Endothelial cell (in vitro differentiated cells): ENCODE measurements at regions not wholly inside any gene's neighbourhood (a gene's known extent, or its start where the extent isn't known, plus 50 kb on each side); places are given as distances from the start of the nearest gene placed in this dataset.
"Not testable (repeated sequence)": the region's sequence is repeated elsewhere in the genome, so short reads cannot be mapped to it uniquely, and the experiment has no call there.

Experiments
- DNase-seq: peaks from one replicate; pipeline ENCODE4 v3.0.0; 2021; ENCODE audit warnings: low spot score
- H3K27ac Mint-ChIP-seq: one replicate; pipeline ENCODE4 v1.8.0; 2021; ENCODE audit warnings: mixed read lengths, inconsistent platforms; ENCODE audit not compliant: unreplicated experiment
- H3K27me3 Mint-ChIP-seq: one replicate; pipeline ENCODE4 v1.8.0; 2021; ENCODE audit warnings: mild to moderate bottlenecking, moderate library complexity, mixed read lengths, inconsistent platforms; ENCODE audit not compliant: unreplicated experiment
- H3K36me3 Mint-ChIP-seq: one replicate; pipeline ENCODE4 v1.8.0; 2021; ENCODE audit warnings: mild to moderate bottlenecking, low read depth, mixed read lengths, inconsistent platforms; ENCODE audit not compliant: unreplicated experiment
- H3K4me1 Mint-ChIP-seq: one replicate; pipeline ENCODE4 v1.8.0; 2021; ENCODE audit warnings: mild to moderate bottlenecking, mixed read lengths, inconsistent platforms; ENCODE audit not compliant: unreplicated experiment
- H3K4me3 Mint-ChIP-seq: one replicate; pipeline ENCODE4 v1.8.0; 2021; ENCODE audit warnings: mild to moderate bottlenecking, mixed read lengths, inconsistent platforms; ENCODE audit not compliant: unreplicated experiment
- H3K9me3 Mint-ChIP-seq: one replicate; pipeline ENCODE4 v1.8.0; 2021; ENCODE audit warnings: mixed read lengths, inconsistent platforms; ENCODE audit not compliant: unreplicated experiment
- TF ChIP-seq, protein P1 (sequence below): fragments of 200-600 bp; sonication (generic); IDR thresholded peaks from one replicate; pipeline ENCODE4 v1.5.0; 2021; ENCODE audit warnings: antibody characterized with exemption; ENCODE audit not compliant: unreplicated experiment

DNA sequence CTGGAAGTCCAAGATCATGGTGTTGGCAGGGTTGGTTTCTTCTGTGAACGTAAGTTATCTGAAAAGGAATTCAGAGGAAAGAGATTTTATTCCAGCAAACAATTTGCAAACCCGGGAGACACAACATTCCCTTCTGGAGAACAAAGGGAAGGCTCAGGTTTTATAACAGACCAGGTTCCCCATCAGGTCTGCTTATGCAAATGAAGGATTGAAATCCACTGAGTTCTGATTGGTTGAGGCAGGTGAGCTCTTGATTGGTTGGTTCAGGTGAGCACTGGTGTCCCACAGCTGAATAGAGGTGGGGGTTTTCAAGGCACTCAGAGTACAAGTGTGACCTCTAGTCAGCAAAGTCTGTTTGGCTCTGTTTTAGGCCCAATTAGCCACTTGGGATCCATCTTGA, 1306.8 kb downstream of the TBC1D22A start:
- H3K27me3 Mint-ChIP-seq = peaks cover 5% of the 10 kb centered on the region
- no peak for DNase-seq
- H3K4me3 Mint-ChIP-seq = no peak overlapping the region
- H3K27ac Mint-ChIP-seq = no peak overlapping the region
- peaks cover 7% of the 10 kb centered on the region for H3K4me1 Mint-ChIP-seq
- no peaks in the 10 kb centered on the region for H3K36me3 Mint-ChIP-seq
- TF ChIP-seq, protein P1, sequence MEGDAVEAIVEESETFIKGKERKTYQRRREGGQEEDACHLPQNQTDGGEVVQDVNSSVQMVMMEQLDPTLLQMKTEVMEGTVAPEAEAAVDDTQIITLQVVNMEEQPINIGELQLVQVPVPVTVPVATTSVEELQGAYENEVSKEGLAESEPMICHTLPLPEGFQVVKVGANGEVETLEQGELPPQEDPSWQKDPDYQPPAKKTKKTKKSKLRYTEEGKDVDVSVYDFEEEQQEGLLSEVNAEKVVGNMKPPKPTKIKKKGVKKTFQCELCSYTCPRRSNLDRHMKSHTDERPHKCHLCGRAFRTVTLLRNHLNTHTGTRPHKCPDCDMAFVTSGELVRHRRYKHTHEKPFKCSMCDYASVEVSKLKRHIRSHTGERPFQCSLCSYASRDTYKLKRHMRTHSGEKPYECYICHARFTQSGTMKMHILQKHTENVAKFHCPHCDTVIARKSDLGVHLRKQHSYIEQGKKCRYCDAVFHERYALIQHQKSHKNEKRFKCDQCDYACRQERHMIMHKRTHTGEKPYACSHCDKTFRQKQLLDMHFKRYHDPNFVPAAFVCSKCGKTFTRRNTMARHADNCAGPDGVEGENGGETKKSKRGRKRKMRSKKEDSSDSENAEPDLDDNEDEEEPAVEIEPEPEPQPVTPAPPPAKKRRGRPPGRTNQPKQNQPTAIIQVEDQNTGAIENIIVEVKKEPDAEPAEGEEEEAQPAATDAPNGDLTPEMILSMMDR = no peak
- H3K9me3 Mint-ChIP-seq = no peaks in the 10 kb centered on the region

GRCh38 chr22:48068323-48068885, 1306.0 kb downstream of the TBC1D22A start:
- H3K9me3 Mint-ChIP-seq = no peaks in the 10 kb centered on the region
- no peak overlapping the region for H3K27ac Mint-ChIP-seq
- H3K27me3 Mint-ChIP-seq = peaks cover 5% of the 10 kb centered on the region
- TF ChIP-seq, protein P1 = no peak
- no peaks in the 10 kb centered on the region for H3K36me3 Mint-ChIP-seq
- H3K4me1 Mint-ChIP-seq = peaks cover 5% of the 10 kb centered on the region
- DNase-seq = no peak
- H3K4me3 Mint-ChIP-seq = no peak overlapping the region

DNA sequence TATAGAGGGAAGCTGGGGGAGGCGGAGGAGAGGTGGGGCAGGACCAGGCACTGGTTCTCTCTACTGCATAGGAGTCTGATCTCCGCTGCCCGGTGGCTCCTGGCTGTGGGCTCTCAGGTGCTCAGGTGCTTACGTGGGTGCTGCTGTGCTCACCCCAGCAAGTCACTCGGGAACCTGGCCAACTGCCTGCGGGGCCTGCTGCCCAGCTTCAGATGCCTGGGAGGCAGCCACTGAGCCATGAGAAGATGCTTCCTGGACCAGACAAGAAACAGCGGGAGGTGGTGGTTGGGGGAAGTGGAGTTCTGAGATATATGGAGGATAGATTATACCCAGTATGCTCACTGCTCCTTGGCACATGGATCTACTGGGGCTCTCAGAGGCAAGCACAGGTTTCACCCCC, 1303.4 kb downstream of the TBC1D22A start:
- Mint-ChIP-seq H3K9me3 (no peaks in the 10 kb centered on the region), H3K4me1 (peaks cover 8% of the 10 kb centered on the region), H3K36me3 (no peaks in the 10 kb centered on the region), H3K27me3 (peaks cover 5% of the 10 kb centered on the region), H3K27ac (no peak overlapping the region), H3K4me3 (no peak overlapping the region)
- no peak for DNase-seq
- TF ChIP-seq, protein P1 = no peak

GRCh38 chr22:48061726-48062125, 1299.3 kb downstream of the TBC1D22A start:
- no peak overlapping the region for H3K4me3 Mint-ChIP-seq

DNA sequence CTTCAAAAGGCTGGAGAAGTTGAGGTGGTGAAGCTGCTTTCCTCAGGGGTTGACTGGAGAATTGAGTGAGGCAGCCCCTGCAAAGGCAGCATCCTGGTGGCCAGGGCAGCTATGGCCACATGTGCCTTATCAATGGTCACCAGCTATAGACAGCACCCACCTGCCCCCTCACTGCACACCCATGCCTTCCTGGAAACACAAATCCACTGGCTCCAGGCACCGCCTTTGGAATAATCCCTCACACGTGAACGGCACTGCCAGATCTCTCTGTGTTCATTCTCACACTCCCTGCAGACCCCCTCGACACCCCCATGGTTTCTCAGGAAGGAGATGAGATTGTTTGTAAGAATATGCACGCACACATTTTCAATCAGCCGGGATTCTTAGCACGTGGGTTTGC, 1297.8 kb downstream of the TBC1D22A start:
- no peaks in the 10 kb centered on the region for H3K9me3 Mint-ChIP-seq
- H3K36me3 Mint-ChIP-seq = no peaks in the 10 kb centered on the region
- H3K4me3 Mint-ChIP-seq = no peak overlapping the region
- H3K27ac Mint-ChIP-seq = no peak overlapping the region
- TF ChIP-seq, protein P1 = no peak
- peaks cover 8% of the 10 kb centered on the region for H3K4me1 Mint-ChIP-seq
- H3K27me3 Mint-ChIP-seq = peaks cover 9% of the 10 kb centered on the region
- no peak for DNase-seq

More at GRCh38 chr22:48061726-48062125, 1299.3 kb downstream of the TBC1D22A start:
- H3K9me3 Mint-ChIP-seq = no peaks in the 10 kb centered on the region
- TF ChIP-seq, protein P1 = no peak
- peaks cover 8% of the 10 kb centered on the region for H3K4me1 Mint-ChIP-seq
- H3K27ac Mint-ChIP-seq = no peak overlapping the region
- H3K27me3 Mint-ChIP-seq = peaks cover 11% of the 10 kb centered on the region
- H3K36me3 Mint-ChIP-seq = no peaks in the 10 kb centered on the region
- no peak for DNase-seq

GRCh38 chr22:48059521-48059920, 1297.1 kb downstream of the TBC1D22A start:
- not testable (repeated sequence) for H3K27ac Mint-ChIP-seq, H3K9me3 Mint-ChIP-seq, H3K4me1 Mint-ChIP-seq, H3K36me3 Mint-ChIP-seq, DNase-seq, H3K4me3 Mint-ChIP-seq, H3K27me3 Mint-ChIP-seq
